ENCODE measurements at regions not wholly inside any gene's neighbourhood (a gene's known extent, or its start where the extent isn't known, plus 50 kb on each side); places are given as distances from the start of the nearest gene placed in this dataset.

- Histone ChIP-seq H3K27me3 (no peaks in the 10 kb centered on the region), H3K4me3 (no peak overlapping the region), H3K4me1 (no peaks in the 10 kb centered on the region), H3K36me3 (no peaks in the 10 kb centered on the region), H3K9me3 (no peaks in the 10 kb centered on the region), H3K27ac (no peak overlapping the region)
- DNase-seq: peak in 1 of 3 donors; percentile 23
- no peak for TF ChIP-seq POLR2A (IDR thresholded peaks at IDR 0.05)
- TF ChIP-seq CTCF (IDR thresholded peaks at IDR 0.05): no peak
These were observed 90.5 kb downstream of the INHBB start for GRCh38 chr2:120436460-120436739.

GRCh38 chr2:120436885-120437603, 91.1 kb downstream of the INHBB start:
- H3K27me3 ChIP-seq: no peaks in the 10 kb centered on the region
- H3K4me1 ChIP-seq: peaks cover 0 to 3% (median 0%) of the 10 kb centered on the region in 4 donors
- no peak overlapping the region for H3K27ac ChIP-seq
- DNase-seq: peak in 1 of 3 donors; percentile 49
- no peaks in the 10 kb centered on the region for H3K36me3 ChIP-seq
- TF ChIP-seq POLR2A (IDR thresholded peaks at IDR 0.05): no peak
- TF ChIP-seq CTCF (IDR thresholded peaks at IDR 0.05): peak in 4 of 6 experiments; percentile 10 to 32 (median 28)
- no peak overlapping the region for H3K4me3 ChIP-seq
- H3K9me3 ChIP-seq: no peaks in the 10 kb centered on the region

- Histone ChIP-seq H3K36me3 (no peaks in the 10 kb centered on the region), H3K4me3 (no peak overlapping the region), H3K27ac (no peak overlapping the region), H3K4me1 (peaks cover 0 to 8% (median 0%) of the 10 kb centered on the region in 4 donors), H3K9me3 (no peaks in the 10 kb centered on the region), H3K27me3 (no peaks in the 10 kb centered on the region)
- no peak for DNase-seq
- TF ChIP-seq POLR2A (IDR thresholded peaks at IDR 0.05): no peak
- no peak for TF ChIP-seq CTCF (IDR thresholded peaks at IDR 0.05)
These were observed 91.7 kb downstream of the INHBB start for GRCh38 chr2:120437604-120438000.

GRCh38 chr2:120438301-120439066, 92.5 kb downstream of the INHBB start:
- TF ChIP-seq CTCF (IDR thresholded peaks at IDR 0.05) (no peak), POLR2A (IDR thresholded peaks at IDR 0.05) (no peak)
- no peak for DNase-seq

GRCh38 chr2:120439067-120439368, 93.1 kb downstream of the INHBB start:
- no peaks in the 10 kb centered on the region for H3K27me3 ChIP-seq
- TF ChIP-seq POLR2A (IDR thresholded peaks at IDR 0.05): no peak
- TF ChIP-seq CTCF (IDR thresholded peaks at IDR 0.05): no peak
- peaks cover 0 to 14% (median 0%) of the 10 kb centered on the region in 4 donors for H3K4me1 ChIP-seq
- H3K36me3 ChIP-seq: no peaks in the 10 kb centered on the region
- no peak overlapping the region for H3K27ac ChIP-seq
- no peaks in the 10 kb centered on the region for H3K9me3 ChIP-seq
- no peak overlapping the region for H3K4me3 ChIP-seq
- DNase-seq: no peak

More at GRCh38 chr2:120438301-120439066, 92.5 kb downstream of the INHBB start:
- Histone ChIP-seq H3K27ac (no peak overlapping the region), H3K4me3 (no peak overlapping the region), H3K27me3 (no peaks in the 10 kb centered on the region), H3K36me3 (no peaks in the 10 kb centered on the region), H3K4me1 (peaks cover 0 to 14% (median 0%) of the 10 kb centered on the region in 4 donors), H3K9me3 (no peaks in the 10 kb centered on the region)
